ENCODE measurements at regions not wholly inside any gene's neighbourhood (a gene's known extent, or its start where the extent isn't known, plus 50 kb on each side); places are given as distances from the start of the nearest gene placed in this dataset.

DNA sequence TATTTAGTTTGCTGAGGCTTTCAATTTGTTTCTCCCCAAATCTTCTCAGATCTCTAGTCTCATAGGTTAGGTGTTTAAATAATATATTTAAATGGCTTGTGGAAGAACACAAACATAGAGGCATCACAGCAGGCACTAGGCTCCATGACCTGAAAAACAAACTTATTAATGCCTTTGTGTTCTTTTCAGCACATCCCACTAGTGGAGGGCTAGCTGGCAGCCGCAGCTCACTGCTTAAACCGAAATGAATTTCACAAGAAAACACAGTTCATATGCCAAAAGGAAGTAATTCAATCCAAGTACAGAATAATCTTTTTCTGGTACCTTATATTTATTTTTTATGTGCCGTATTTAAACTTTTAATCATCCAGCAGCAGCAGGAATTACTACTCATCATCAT, 382.5 kb downstream of the PLK2 start:
- Histone ChIP-seq H4K5ac (ENCODE audit: insufficient read length, low read depth, low read length) (no peak overlapping the region), H4K91ac (replicated peaks; ENCODE audit: insufficient read length, low read length) (no peak overlapping the region)

More for the DNA sequence above, 382.5 kb downstream of the PLK2 start:
- Histone ChIP-seq H3K4ac (replicated peaks; ENCODE audit: insufficient read length, low read depth, low read length) (no peak overlapping the region), H2BK12ac (ENCODE audit: low read depth, low read length) (no peak overlapping the region), H3K27me3 (replicated peaks in 1 of 4; ENCODE audit: control insufficient read depth in 3 of 4, extremely low read depth in 1 of 4, insufficient read depth in 3 of 4, low read length in 3 of 4) (no peaks in the 10 kb centered on the region), H2BK20ac (ENCODE audit: low read length) (no peak overlapping the region), H3K4me3 (ENCODE audit: extremely low read depth in 1 of 4, insufficient read depth in 2 of 4, low read depth in 3 of 4, low read length in 4 of 4) (no peak overlapping the region), H3K9ac (replicated peaks in 1 of 4; ENCODE audit: extremely low read depth in 1 of 4, low read depth in 3 of 4, low read length in 3 of 4) (no peak overlapping the region), H2BK15ac (ENCODE audit: low read length) (no peak overlapping the region), H4K20me1 (replicated peaks in 1 of 2; ENCODE audit: control insufficient read depth in 1 of 2, insufficient read depth in 2 of 2, low read length in 2 of 2) (no peaks in the 10 kb centered on the region), H2AK5ac (ENCODE audit: low read depth, low read length) (no peak overlapping the region), H2BK5ac (ENCODE audit: low read depth, low read length) (no peak overlapping the region), H3K56ac (replicated peaks; ENCODE audit: insufficient read length, low read depth, low read length) (no peak overlapping the region), H3K79me2 (ENCODE audit: control insufficient read depth in 1 of 2, insufficient read depth in 2 of 2, low read length in 2 of 2) (no peaks in the 10 kb centered on the region), H3K9me3 (ENCODE audit: insufficient read depth in 2 of 2, low read depth in 1 of 2, low read length in 1 of 2) (no peaks in the 10 kb centered on the region), H3K4me1 (replicated peaks in 1 of 4; ENCODE audit: control insufficient read depth in 3 of 4, insufficient read depth in 4 of 4, low read length in 3 of 4) (no peaks in the 10 kb centered on the region), H3K23me2 (ENCODE audit: low read depth, low read length) (no peaks in the 10 kb centered on the region), H3K79me1 (ENCODE audit: low read depth, low read length) (no peaks in the 10 kb centered on the region), H3K23ac (ENCODE audit: insufficient read length) (no peak overlapping the region), H2AFZ (ENCODE audit: low read length) (no peak overlapping the region), H3K36me3 (ENCODE audit: control insufficient read depth in 2 of 4, insufficient read depth in 4 of 4, low read length in 3 of 4) (no peaks in the 10 kb centered on the region), H4K8ac (ENCODE audit: extremely low read depth, insufficient read depth, low read length) (no peak overlapping the region), H3K14ac (ENCODE audit: insufficient read length) (no peak overlapping the region), H3K18ac (ENCODE audit: extremely low read depth, low read length) (no peak overlapping the region), H3K4me2 (ENCODE audit: insufficient read depth in 1 of 2, low read depth in 2 of 2, low read length in 2 of 2) (no peak overlapping the region), H2BK120ac (replicated peaks; ENCODE audit: low read depth, low read length) (no peak overlapping the region), H3K27ac (ENCODE audit: low read depth, low read length) (no peak overlapping the region)
- ChIA-PET CTCF (ENCODE audit: partially characterized antibody) (no interaction called here), POLR2A (ENCODE audit: partially characterized antibody) (no interaction called here)
- no peak for TF ChIP-seq TEAD4 (IDR thresholded peaks at IDR 0.05; ENCODE audit: low read depth, low read length)
- no peak for TF ChIP-seq SRF (IDR thresholded peaks at IDR 0.05; ENCODE audit: low read depth, low read length)
- no peak for TF ChIP-seq RAD21 (IDR thresholded peaks at IDR 0.05 in 1 of 2, conservative IDR thresholded peaks at IDR 0.05 in 1 of 2; ENCODE audit: low read depth in 2 of 2, low read length in 2 of 2)
- TF ChIP-seq, protein P1, sequence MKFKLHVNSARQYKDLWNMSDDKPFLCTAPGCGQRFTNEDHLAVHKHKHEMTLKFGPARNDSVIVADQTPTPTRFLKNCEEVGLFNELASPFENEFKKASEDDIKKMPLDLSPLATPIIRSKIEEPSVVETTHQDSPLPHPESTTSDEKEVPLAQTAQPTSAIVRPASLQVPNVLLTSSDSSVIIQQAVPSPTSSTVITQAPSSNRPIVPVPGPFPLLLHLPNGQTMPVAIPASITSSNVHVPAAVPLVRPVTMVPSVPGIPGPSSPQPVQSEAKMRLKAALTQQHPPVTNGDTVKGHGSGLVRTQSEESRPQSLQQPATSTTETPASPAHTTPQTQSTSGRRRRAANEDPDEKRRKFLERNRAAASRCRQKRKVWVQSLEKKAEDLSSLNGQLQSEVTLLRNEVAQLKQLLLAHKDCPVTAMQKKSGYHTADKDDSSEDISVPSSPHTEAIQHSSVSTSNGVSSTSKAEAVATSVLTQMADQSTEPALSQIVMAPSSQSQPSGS (IDR thresholded peaks at IDR 0.05; ENCODE audit: low read length), result no peak
- TF ChIP-seq GTF2F1 (IDR thresholded peaks at IDR 0.05; ENCODE audit: borderline replicate concordance, low read depth, low read length), result no peak
- TF ChIP-seq SP2 (IDR thresholded peaks at IDR 0.05; ENCODE audit: low read length), result no peak
- TF ChIP-seq CREB1 (IDR thresholded peaks at IDR 0.05), result no peak
- TF ChIP-seq KDM5A (IDR thresholded peaks at IDR 0.05; ENCODE audit: low read length), result no peak
- no peak for TF ChIP-seq TAF1 (IDR thresholded peaks at IDR 0.05; ENCODE audit: low read depth, low read length)
- no peak for DNase-seq (ENCODE audit: low read depth in 1 of 2, low spot score in 2 of 2)
- no peak for FAIRE-seq
- 90% methylated on average over 3 of the region's 3 CpGs; no CpG with 5 or more reads in 1 of the 2 experiments for WGBS, 2 experiments (ENCODE audit: extremely low coverage in 1 of 2, insufficient coverage in 1 of 2, insufficient read length in 1 of 2, insufficient replicate concordance in 2 of 2, low coverage in 1 of 2, low lambda C conversion rate in 2 of 2, missing lambda C conversion rate in 1 of 2)

Measured in H1 (cell line).